Upper lobe of right lung (tissue), 1 donor: ENCODE measurements at regions not wholly inside any gene's neighbourhood (a gene's known extent, or its start where the extent isn't known, plus 50 kb on each side); places are given as distances from the start of the nearest gene placed in this dataset.

ENCODE experiments used
- ATAC-seq: fragments of 200-7000 bp; cut with Tn5 transposase; one replicate; pipeline ENCODE4 v1.9.1; 2020; ENCODE audit warnings: mild to moderate bottlenecking, moderate library complexity
- DNase-seq: peaks from one replicate; pipeline ENCODE4 v3.0.0-alpha.2; 2020
- H3K27ac ChIP-seq: fragments of 200-600 bp; one replicate; pipeline ENCODE4 v1.8.0; 2022
- H3K27me3 ChIP-seq: fragments of 200-600 bp; one replicate; pipeline ENCODE4 v1.8.0; 2022; ENCODE audit warnings: mild to moderate bottlenecking
- H3K36me3 ChIP-seq: fragments of 200-600 bp; one replicate; pipeline ENCODE4 v1.8.0; 2022
- H3K4me1 ChIP-seq: fragments of 200-600 bp; one replicate; pipeline ENCODE4 v1.8.0; 2022
- H3K4me3 ChIP-seq: fragments of 200-600 bp; one replicate; pipeline ENCODE4 v1.8.0; 2022; ENCODE audit warnings: mild to moderate bottlenecking
- H3K9me3 ChIP-seq: fragments of 200-600 bp; one replicate; pipeline ENCODE4 v1.8.0; 2022
- CTCF ChIP-seq: fragments of 200-600 bp; IDR thresholded peaks from one replicate; pipeline ENCODE4 v1.8.0; 2022; ENCODE audit warnings: antibody characterized with exemption
- intact Hi-C: fragments of 100-400 bp; cut with DNase I; formaldehyde crosslinking; loops from one replicate; pipeline ENCODE4 v1.11.0; 2022
- donor health status: DM: no; HTN: yes; CAD: no; lungs with severe emphysema.

DNA sequence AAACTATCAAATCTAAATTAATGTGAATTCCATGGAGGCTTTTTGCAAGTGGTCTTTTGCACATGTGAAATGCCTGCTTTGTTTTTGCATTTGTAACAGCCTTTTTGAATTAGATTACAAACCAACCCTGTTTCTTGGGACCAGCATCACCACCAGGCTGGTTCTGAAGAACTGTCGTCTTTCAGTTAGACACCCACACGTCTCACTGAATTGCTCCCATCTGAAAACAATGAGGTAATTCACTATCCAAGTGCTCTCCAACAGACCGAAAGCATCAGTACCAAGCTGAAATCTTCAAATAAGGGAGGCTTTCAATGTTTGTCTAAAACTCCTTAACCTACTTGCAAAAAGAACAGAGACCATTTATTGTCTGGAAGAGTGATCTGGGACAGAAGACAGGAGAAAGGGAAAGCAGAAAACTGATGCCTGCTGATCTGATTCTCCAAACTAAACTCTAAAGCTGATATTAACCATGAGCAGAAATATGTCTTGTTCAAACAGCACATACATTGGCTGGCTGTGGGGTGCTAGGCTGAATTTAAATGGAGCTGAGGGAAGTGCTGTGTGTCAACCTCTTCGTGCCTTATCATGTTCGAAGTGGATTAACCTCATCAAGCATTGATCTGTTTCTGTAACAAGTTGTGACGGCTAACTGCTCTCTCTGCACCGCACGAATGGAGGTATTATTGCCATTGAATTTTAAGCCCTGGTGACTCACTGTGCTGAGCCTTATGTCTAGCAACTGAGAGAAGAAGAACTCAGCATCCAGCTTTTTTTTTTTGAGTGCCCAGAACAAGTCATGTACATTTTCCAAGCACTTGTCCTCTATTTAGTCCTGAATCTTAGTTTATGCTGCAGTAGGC lies 213.7 kb upstream of the P2RY1 start:
- H3K9me3 ChIP-seq = no peaks in the 10 kb centered on the region
- no peak overlapping the region for H3K4me3 ChIP-seq
- no peak for DNase-seq
- H3K27me3 ChIP-seq = no peaks in the 10 kb centered on the region
- H3K4me1 ChIP-seq = no peaks in the 10 kb centered on the region
- no peak overlapping the region for H3K27ac ChIP-seq
- no peak for TF ChIP-seq CTCF
- no peaks in the 10 kb centered on the region for H3K36me3 ChIP-seq
- intact Hi-C loops = no loop called here
- no peak for ATAC-seq

- DNase-seq (no peak), ATAC-seq (no peak)
- intact Hi-C loops = no loop called here
- no peak for TF ChIP-seq CTCF
- Histone ChIP-seq H3K36me3 (no peaks in the 10 kb centered on the region), H3K9me3 (no peaks in the 10 kb centered on the region), H3K27me3 (no peaks in the 10 kb centered on the region), H3K4me1 (no peaks in the 10 kb centered on the region), H3K27ac (no peak overlapping the region), H3K4me3 (no peak overlapping the region)
Observed at GRCh38 chr3:152621967-152622810, 212.7 kb upstream of the P2RY1 start.

GRCh38 chr3:152622811-152623167 lies 212.1 kb upstream of the P2RY1 start:
- Histone ChIP-seq H3K27ac (no peak overlapping the region), H3K36me3 (no peaks in the 10 kb centered on the region), H3K9me3 (no peaks in the 10 kb centered on the region), H3K27me3 (no peaks in the 10 kb centered on the region), H3K4me1 (no peaks in the 10 kb centered on the region), H3K4me3 (no peak overlapping the region)
- ATAC-seq = no peak
- no peak for DNase-seq
- TF ChIP-seq CTCF = no peak
- intact Hi-C loops = no loop called here

- no peaks in the 10 kb centered on the region for H3K27me3 ChIP-seq
- ATAC-seq (no peak), DNase-seq (no peak)
- TF ChIP-seq CTCF = no peak
- intact Hi-C loops = no loop called here
- no peaks in the 10 kb centered on the region for H3K4me1 ChIP-seq
- no peak overlapping the region for H3K27ac ChIP-seq
- no peak overlapping the region for H3K4me3 ChIP-seq
- H3K36me3 ChIP-seq = no peaks in the 10 kb centered on the region
- no peaks in the 10 kb centered on the region for H3K9me3 ChIP-seq
Observed at GRCh38 chr3:152623286-152623911, 211.5 kb upstream of the P2RY1 start.

- DNase-seq (no peak), ATAC-seq (no peak)
- Histone ChIP-seq H3K27me3 (no peaks in the 10 kb centered on the region), H3K36me3 (no peaks in the 10 kb centered on the region), H3K4me3 (no peak overlapping the region), H3K4me1 (no peaks in the 10 kb centered on the region), H3K27ac (no peak overlapping the region), H3K9me3 (no peaks in the 10 kb centered on the region)
- intact Hi-C loops = no loop called here
- no peak for TF ChIP-seq CTCF
Observed at GRCh38 chr3:152626226-152626625, 208.7 kb upstream of the P2RY1 start.
